HG03095 (cell line): ENCODE measurements at regions not wholly inside any gene's neighbourhood (a gene's known extent, or its start where the extent isn't known, plus 50 kb on each side); places are given as distances from the start of the nearest gene placed in this dataset.
"Not testable (repeated sequence)": the region's sequence is repeated elsewhere in the genome, so short reads cannot be mapped to it uniquely, and the experiment has no call there.

Experiments
- ATAC-seq: cut with Tn5 transposase; IDR thresholded peaks from one replicate; pipeline ENCODE4 v1.9.1; 2021; ENCODE audit warnings: moderate library complexity; ENCODE audit not compliant: unreplicated experiment

GRCh38 chr21:17738176-17738953 is 80.8 kb downstream of the C21orf91 start:
- no peak for ATAC-seq

- ATAC-seq, result no peak
Measured at GRCh38 chr21:17736072-17736471, 83.1 kb downstream of the C21orf91 start.

GRCh38 chr21:17733209-17733608 is 85.9 kb downstream of the C21orf91 start:
- no peak for ATAC-seq

- no peak for ATAC-seq
Measured at GRCh38 chr21:17732306-17732705, 86.8 kb downstream of the C21orf91 start.

GRCh38 chr21:17731554-17731953 is 87.6 kb downstream of the C21orf91 start:
- ATAC-seq, result no peak

- no peak for ATAC-seq
Measured at GRCh38 chr21:17730782-17731181, 88.4 kb downstream of the C21orf91 start.

GRCh38 chr21:17729455-17729854 is 89.7 kb downstream of the C21orf91 start:
- ATAC-seq, result no peak

- no peak for ATAC-seq
Measured at GRCh38 chr21:17727361-17727760, 91.8 kb downstream of the C21orf91 start.

GRCh38 chr21:17726047-17726829 is 92.9 kb downstream of the C21orf91 start:
- no peak for ATAC-seq

GRCh38 chr21:17725339-17725738 is 93.8 kb downstream of the C21orf91 start:
- no peak for ATAC-seq

GRCh38 chr21:17712887-17713286 is 100.2 kb upstream of the BTG3 start:
- no peak for ATAC-seq

GRCh38 chr21:17711896-17712295 is 99.2 kb upstream of the BTG3 start:
- ATAC-seq, result no peak

- peak; percentile 99 for ATAC-seq
Measured at GRCh38 chr21:17709266-17709611, 96.5 kb upstream of the BTG3 start.

- ATAC-seq, result peak; percentile 34
Measured at GRCh38 chr21:17708522-17709265, 96.0 kb upstream of the BTG3 start.

GRCh38 chr21:17699524-17700189 is 87.0 kb upstream of the BTG3 start:
- ATAC-seq, result no peak

GRCh38 chr21:17697473-17697872 is 84.8 kb upstream of the BTG3 start:
- ATAC-seq, result no peak

- not testable (repeated sequence) for ATAC-seq
Measured at GRCh38 chr21:17694416-17694815, 81.7 kb upstream of the BTG3 start.

GRCh38 chr21:17693801-17694200 is 81.1 kb upstream of the BTG3 start:
- no peak for ATAC-seq

- ATAC-seq, result no peak
Measured at GRCh38 chr21:17690078-17690494, 77.4 kb upstream of the BTG3 start.

GRCh38 chr21:17688912-17689874 is 76.5 kb upstream of the BTG3 start:
- ATAC-seq, result no peak
